SU-DHL-6 (cell line): ENCODE measurements at regions not wholly inside any gene's neighbourhood (a gene's known extent, or its start where the extent isn't known, plus 50 kb on each side); places are given as distances from the start of the nearest gene placed in this dataset.

Source experiments
- CTCF ChIP-seq: fragments of 200-600 bp; sonication (generic); IDR thresholded peaks from one replicate; pipeline ENCODE4 v1.5.1; 2017; ENCODE audit warnings: antibody characterized with exemption, mild to moderate bottlenecking, low read length, moderate library complexity; ENCODE audit not compliant: insufficient read depth, poor library complexity, severe bottlenecking
- EZH2phosphoT487 ChIP-seq: fragments of 200-600 bp; sonication (generic), shearing (Covaris generic); conservative IDR thresholded peaks from 2 replicates; pipeline ENCODE4 v1.6.1; 2018; ENCODE audit warnings: mild to moderate bottlenecking, antibody characterized with exemption, low read length, moderate library complexity, mixed read lengths

DNA sequence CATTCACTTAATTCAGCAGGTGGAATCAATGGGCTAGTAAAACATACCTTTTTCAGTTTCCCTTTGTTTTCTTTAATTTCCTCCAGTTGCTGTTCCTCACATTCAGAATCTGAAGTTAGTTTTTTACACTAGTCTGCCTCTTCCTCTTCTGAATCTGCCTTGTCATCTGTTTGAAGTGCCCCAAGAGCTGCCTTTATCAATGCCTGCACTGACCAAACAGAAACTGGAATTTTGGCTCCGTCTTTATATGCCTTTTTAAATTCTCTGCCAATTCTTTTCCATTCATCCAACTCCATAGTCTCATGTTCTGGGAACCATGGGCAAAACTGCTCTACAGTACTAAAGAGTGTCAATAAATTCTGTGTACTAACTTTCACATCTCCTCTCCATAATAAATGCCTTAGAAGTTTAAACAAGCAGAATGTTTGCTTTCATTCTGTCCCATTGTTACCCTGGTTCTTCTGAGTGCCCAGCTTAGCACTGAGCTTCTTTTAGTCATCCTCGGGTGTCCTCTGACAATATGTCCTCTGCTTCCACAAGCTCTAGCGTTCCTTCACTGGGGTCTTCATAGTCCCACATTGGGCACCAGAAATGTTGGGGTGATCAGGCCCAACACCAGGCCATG lies 154.2 kb downstream of the ZNF486 start:
- TF ChIP-seq CTCF (no peak), EZH2phosphoT487 (no peak)
